GM19455 (cell line): ENCODE measurements at regions not wholly inside any gene's neighbourhood (a gene's known extent, or its start where the extent isn't known, plus 50 kb on each side); places are given as distances from the start of the nearest gene placed in this dataset.

Experiments used
- ATAC-seq: cut with Tn5 transposase; IDR thresholded peaks from one replicate; pipeline ENCODE4 v1.9.1; 2021; ENCODE audit not compliant: unreplicated experiment

DNA sequence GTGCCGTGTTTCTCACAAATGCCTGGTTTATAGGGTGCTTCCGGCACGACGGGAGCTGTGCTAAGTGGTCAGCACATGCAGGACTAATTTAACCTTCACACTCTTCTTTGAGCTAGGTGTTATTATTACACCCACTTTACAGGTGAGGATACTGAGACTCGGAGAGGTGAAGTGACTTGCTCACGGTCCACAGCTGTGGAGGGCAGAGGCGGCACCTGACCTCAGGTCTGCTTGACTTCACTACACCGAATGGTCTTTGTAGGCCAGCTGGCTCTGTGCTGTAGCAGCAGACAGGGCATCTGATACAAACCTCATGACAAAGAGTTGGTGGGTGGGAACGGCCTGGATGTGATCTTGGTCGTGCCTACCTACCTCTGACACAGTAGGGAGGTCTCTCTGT is 102.0 kb upstream of the BOD1 start:
- ATAC-seq = no peak

DNA sequence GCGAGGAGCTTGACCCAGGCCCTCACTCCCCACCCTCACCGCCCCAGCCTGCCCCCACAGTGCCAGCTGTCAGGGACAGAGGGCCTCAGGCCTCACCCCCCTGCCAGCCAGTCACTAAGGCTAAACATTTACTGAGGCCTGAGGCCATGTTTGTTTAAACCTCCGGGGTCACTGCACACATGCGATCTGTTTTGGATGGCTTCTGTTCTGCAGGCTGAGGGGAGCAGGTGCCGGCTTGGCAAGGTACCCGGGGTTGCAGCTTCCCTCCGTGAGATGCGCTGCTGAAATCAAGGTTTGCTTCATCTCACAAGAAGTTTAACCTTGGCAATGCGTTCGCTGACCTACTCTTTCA is 103.3 kb upstream of the BOD1 start:
- no peak for ATAC-seq

- ATAC-seq = no peak
Measured at GRCh38 chr5:173720286-173720952, 104.0 kb upstream of the BOD1 start.

DNA sequence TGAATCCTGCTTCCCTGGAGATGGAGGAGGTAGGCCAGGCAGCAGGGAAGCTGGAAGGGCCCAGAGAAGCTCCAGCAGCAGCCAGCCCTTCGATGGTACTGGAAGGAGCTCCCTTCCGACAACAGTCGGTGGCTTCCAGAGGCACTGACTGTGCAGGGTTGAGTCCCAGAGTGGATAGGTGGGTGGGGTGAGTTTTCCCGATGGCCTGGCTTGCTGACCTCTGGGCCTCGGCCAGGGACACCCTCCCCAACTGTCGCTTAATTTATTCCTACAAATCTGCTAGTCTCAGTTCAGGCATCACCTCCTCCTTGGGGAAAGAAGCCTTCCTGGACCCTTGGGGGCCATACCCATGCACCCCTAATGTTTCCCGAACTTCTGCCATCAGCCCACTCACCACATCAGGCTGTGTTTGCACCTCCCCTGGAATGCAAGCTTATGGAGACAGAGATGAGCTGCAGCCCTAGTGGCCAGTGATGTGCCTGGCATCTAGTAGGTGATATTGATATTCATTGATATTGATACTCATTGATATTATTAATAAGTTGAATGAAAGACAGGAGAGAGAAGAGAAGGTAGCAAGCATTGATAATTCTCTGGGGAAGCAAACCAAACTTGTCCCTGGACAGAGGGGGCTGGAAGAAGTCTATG is 104.6 kb upstream of the BOD1 start:
- ATAC-seq = no peak

- no peak for ATAC-seq
Measured at GRCh38 chr5:173721601-173722232, 105.3 kb upstream of the BOD1 start.

GRCh38 chr5:173726846-173727557 is 110.6 kb upstream of the BOD1 start:
- ATAC-seq = no peak

DNA sequence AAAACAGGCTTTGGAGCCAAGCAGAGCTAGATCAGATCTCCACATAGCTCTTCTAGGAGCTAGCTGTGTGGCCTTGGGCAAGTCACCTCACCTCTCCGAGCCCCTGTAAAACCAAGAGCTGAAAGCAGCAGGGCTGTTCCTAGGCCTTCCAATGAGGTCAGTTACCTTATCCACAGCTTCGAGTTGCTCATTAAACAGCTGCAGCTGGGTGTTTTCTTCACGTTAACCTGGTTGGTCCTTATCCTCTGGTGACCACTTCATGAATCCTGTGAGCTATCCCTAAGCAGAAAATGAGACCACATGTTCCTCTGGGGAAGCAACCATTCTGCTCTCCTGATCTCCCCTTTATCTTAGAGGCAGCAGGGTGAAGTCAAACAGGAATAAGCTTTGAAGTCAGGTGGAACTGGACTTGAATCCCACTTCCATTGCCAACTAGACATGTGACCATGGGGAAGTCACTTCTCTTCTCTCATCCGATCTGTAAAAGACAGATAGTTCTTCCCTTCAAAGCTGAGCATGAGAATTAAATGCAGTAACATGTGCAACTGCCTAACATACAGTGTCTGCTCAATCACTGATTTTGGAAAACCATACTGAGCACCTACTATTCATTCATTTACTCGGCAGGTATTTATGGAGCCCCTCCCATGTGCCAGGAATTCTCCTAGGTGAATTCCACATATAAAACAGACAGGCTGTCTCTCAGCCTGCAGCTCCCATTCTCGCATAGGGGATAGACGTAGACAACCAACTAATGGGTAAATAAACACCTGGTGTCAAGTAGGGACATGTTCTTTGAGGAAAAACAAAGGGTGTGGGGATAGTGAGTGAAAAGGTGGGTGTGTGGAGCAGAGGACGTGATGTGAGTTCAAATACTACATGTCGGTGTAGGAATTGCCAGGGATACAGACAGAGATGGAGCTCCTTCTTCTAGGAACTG is 111.7 kb upstream of the BOD1 start:
- ATAC-seq = no peak

GRCh38 chr5:173729079-173729765 is 112.8 kb upstream of the BOD1 start:
- ATAC-seq = no peak

DNA sequence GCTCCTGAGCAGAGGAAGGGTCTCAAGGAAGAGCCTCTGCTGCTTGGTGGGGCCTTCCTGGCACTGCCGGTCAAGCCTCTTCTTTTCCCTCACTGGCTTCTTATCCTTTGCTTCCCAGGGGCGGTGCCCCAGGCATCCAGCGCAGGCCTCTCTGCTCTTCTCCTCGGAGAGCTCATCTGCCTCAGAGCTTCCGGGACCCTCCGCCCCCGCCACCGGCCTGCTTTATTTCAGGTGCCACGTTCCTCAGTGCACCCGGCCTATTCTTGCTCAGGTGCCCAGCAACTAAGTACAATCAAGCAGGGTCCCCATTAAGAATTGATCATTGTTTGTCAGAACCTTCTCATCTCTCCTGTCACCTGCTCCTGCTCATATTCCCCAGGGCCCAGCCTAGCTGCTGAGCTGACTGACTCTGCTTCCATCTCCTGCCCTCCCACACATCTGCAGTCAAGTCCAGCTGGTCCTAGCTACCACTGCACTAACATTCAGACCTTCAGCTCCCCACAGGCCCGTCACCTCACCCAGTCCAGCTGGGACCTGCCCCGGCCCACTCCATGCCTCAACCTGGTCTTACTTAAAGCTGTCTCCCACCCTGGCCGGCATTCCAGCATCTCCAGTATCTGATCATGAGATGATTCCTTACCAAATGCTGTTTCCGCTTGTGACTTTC is 114.3 kb upstream of the BOD1 start:
- no peak for ATAC-seq

GRCh38 chr5:173733021-173733420 is 116.6 kb upstream of the BOD1 start:
- ATAC-seq = no peak

DNA sequence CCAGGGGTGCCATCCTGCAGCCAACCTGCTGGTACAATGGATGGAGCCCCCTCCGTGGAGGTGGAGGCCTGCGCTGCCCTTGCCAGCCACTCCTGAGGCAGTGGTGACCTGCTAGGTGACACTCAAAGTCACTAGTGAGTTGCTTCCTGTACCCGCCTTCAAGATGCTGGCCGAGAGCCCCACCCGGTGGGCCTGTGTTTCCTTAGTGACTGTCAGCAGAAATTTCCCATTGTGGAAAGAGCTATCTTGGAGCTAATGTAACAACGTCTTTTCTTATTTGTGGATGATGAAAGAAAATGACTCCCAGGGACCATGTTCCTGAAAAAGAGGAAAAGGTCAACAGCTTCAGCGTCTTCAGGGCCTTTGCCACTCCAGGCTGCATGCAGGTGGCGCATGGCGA is 117.0 kb upstream of the BOD1 start:
- ATAC-seq = no peak

GRCh38 chr5:173733831-173734501 is 117.5 kb upstream of the BOD1 start:
- ATAC-seq = no peak

- no peak for ATAC-seq
Measured at GRCh38 chr5:173734716-173735115, 118.3 kb upstream of the BOD1 start.

GRCh38 chr5:173735184-173735583 is 118.7 kb upstream of the BOD1 start:
- no peak for ATAC-seq

- no peak for ATAC-seq
Measured at GRCh38 chr5:173735691-173736090, 119.2 kb upstream of the BOD1 start.

GRCh38 chr5:173736374-173736773 is 119.9 kb upstream of the BOD1 start:
- no peak for ATAC-seq

DNA sequence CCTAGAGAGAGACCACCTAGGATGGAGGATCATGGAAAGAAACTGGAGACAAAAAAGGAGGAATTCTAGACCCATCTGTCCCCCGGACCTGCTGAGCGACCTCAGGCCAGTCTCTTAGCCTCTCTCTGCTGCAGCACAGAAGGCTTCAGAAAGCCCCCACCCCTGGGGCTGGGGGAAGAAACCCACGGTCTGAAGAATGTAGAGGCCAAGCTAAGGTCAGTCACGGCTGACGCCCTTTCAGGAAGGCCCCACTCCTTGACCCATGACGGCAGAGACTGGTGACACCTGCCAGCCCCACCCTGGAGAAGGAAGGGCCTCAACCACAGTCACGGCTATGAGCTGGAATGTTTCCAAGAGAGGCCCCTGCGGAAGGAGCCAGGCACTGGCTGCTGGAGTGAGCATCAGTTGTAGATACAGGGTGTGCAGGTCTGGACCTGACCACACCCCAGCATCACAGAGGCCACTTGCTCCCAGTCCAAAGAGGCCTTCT is 120.5 kb upstream of the BOD1 start:
- peak; percentile 62 for ATAC-seq

GRCh38 chr5:173739741-173740140 is 123.3 kb upstream of the BOD1 start:
- no peak for ATAC-seq

DNA sequence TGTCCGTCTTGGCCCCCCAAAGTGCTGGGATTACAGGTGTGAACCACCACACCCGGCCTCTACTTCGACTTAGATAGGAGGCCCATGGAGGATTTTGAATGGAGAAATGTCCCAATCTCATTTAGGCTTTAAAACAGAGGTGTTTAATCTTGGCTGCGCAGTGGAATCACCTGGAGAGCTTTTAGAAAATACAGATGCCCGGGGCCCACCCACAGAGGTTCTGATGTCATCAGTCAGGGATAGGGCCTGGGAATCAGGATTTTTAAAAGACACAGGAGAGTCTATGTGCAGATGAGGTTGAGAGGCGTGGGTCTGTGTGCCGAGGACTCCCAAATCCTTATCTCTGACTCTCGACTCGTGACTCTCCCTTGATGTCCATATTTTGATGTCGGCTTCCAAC is 124.0 kb upstream of the BOD1 start:
- ATAC-seq = no peak
